BLaER1 (cell line): ENCODE measurements at regions not wholly inside any gene's neighbourhood (a gene's known extent, or its start where the extent isn't known, plus 50 kb on each side); places are given as distances from the start of the nearest gene placed in this dataset.

Source experiments
- H3K27ac ChIP-seq: shearing (Covaris generic); formaldehyde crosslinking; 2 replicates; pipeline ENCODE4 v1.8.1; 2022
- H3K27me3 ChIP-seq: shearing (Covaris generic); formaldehyde crosslinking; 2 replicates; pipeline ENCODE4 v1.8.1; 2022
- H3K36me3 ChIP-seq: shearing (Covaris generic); formaldehyde crosslinking; 2 replicates; pipeline ENCODE4 v1.8.1; 2022
- H3K4me1 ChIP-seq: shearing (Covaris generic); formaldehyde crosslinking; 2 replicates; pipeline ENCODE4 v1.8.1; 2022
- H3K4me2 ChIP-seq: shearing (Covaris generic); formaldehyde crosslinking; 2 replicates; pipeline ENCODE4 v1.8.1; 2022
- H3K4me3 ChIP-seq: shearing (Covaris generic); formaldehyde crosslinking; 2 replicates; pipeline ENCODE4 v1.8.1; 2022
- H3K9ac ChIP-seq: shearing (Covaris generic); formaldehyde crosslinking; 2 replicates; pipeline ENCODE4 v1.8.1; 2022
- H3K9me3 ChIP-seq: shearing (Covaris generic); formaldehyde crosslinking; 2 replicates; pipeline ENCODE4 v1.8.1; 2022
- H4K20me1 ChIP-seq: shearing (Covaris generic); formaldehyde crosslinking; 2 replicates; pipeline ENCODE4 v1.8.1; 2022
- Cebpa-rat ChIP-seq: shearing (Covaris generic); IDR thresholded peaks from 2 replicates; pipeline ENCODE4 v1.8.1; 2022

DNA sequence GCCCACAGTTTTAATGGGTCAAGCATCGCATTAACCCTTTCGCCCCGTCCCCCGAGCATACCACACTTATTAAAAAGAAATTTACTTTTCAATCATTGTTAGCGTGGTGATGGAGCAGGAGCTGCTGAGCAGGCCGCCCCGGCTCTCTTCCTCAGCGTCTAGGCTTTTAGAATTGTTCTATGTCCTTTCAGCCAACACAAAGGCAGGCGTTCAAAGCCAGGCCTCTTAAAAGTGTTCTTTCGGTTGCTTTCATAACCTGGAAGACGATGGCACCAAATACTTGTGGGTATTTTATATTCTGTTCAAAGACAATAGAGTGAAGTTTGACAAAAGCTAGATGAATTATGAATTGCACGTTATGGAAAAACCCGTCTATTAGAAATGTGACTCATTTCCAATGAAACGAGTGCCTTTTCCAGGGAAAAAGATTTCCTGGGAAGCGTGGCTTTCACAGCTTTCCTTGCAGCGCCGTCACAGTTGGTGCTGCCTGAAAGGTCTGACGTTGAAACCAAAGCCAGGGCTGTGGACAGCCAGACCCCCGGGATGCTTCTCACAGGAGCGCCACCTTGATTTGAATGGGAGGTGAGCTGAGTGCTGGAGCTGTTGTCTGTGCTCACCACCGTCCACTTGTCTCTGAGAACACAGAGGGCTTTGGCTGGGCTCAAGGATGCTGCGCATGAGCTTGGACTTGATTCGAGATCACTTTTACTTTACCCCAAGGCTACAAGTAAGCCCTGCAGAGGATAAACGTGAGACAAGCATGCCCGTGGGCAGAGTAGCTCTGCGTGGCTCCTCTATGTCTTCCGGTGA lies 78.8 kb downstream of the SOX1 start:
- no peak overlapping the region for H3K27ac ChIP-seq
- no peak for TF ChIP-seq Cebpa-rat
- no peak overlapping the region for H3K4me3 ChIP-seq

GRCh38 chr13:112150352-112150751 lies 83.4 kb downstream of the SOX1 start:
- TF ChIP-seq Cebpa-rat = no peak
- Histone ChIP-seq H3K4me3 (no peak overlapping the region), H3K4me2 (no peak overlapping the region), H3K36me3 (no peaks in the 10 kb centered on the region), H3K27ac (no peak overlapping the region), H3K9me3 (peaks cover 34% of the 10 kb centered on the region), H3K9ac (no peak overlapping the region), H3K4me1 (peaks cover 6% of the 10 kb centered on the region), H4K20me1 (no peaks in the 10 kb centered on the region), H3K27me3 (no peaks in the 10 kb centered on the region)

More for the DNA sequence above, 78.8 kb downstream of the SOX1 start:
- Histone ChIP-seq H3K36me3 (no peaks in the 10 kb centered on the region), H3K4me2 (no peak overlapping the region), H3K9ac (no peak overlapping the region), H3K4me1 (no peaks in the 10 kb centered on the region), H3K27me3 (no peaks in the 10 kb centered on the region), H3K9me3 (peaks cover 34% of the 10 kb centered on the region), H4K20me1 (no peaks in the 10 kb centered on the region)

GRCh38 chr13:112152846-112153245 lies 85.9 kb downstream of the SOX1 start:
- no peaks in the 10 kb centered on the region for H4K20me1 ChIP-seq
- no peaks in the 10 kb centered on the region for H3K27me3 ChIP-seq
- H3K36me3 ChIP-seq = no peaks in the 10 kb centered on the region
- H3K4me2 ChIP-seq = no peak overlapping the region
- no peak overlapping the region for H3K27ac ChIP-seq
- peaks cover 18% of the 10 kb centered on the region for H3K9me3 ChIP-seq
- H3K9ac ChIP-seq = no peak overlapping the region
- TF ChIP-seq Cebpa-rat = no peak
- H3K4me3 ChIP-seq = no peak overlapping the region
- peaks cover 6% of the 10 kb centered on the region for H3K4me1 ChIP-seq

DNA sequence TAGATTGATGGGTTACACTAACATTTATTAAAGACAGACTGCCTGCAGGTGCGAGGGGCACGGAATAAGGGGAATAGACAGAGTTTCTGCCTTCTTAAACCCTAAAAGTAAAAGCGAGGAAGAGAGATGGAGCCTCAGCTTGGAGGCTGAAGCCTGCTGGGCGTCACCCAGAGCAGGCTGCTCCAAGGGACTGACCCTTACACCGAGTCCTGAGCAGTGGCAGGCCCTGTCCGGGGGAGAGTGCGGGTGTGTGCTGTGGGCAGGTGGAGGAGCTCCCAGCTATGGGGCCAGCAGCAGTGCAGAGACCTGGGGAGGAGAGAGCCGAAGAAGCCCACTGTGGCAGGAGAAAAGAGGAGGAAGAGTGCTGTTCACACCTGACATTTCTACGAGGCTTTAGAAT lies 86.4 kb downstream of the SOX1 start:
- Histone ChIP-seq H3K27me3 (no peaks in the 10 kb centered on the region), H3K4me1 (peaks cover 6% of the 10 kb centered on the region), H3K36me3 (no peaks in the 10 kb centered on the region), H3K9ac (no peak overlapping the region), H3K4me3 (no peak overlapping the region), H3K4me2 (no peak overlapping the region), H3K9me3 (peaks cover 13% of the 10 kb centered on the region), H3K27ac (no peak overlapping the region), H4K20me1 (no peaks in the 10 kb centered on the region)
- no peak for TF ChIP-seq Cebpa-rat

DNA sequence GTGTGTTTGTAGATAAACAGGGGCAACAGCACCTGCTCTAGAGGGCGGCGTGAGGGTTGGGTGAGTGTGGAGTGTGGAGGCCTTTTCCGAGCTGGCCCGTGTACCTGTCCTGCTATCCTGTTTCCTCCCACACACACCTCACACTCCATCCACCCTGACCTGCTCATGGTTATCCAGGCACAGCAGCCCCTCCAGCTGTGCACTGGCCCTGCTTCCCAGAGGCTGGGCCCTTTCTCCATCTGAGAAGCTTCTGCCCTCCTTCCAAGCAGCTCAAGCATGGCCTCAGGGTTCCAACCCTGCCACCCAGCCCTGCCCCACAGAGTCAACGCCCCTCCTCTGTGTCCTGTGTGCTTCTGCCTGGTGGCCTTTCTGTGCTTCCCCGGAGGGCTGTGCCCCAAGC lies 86.9 kb downstream of the SOX1 start:
- no peak overlapping the region for H3K9ac ChIP-seq
- H3K4me1 ChIP-seq = peaks cover 6% of the 10 kb centered on the region
- H3K4me3 ChIP-seq = no peak overlapping the region
- H3K4me2 ChIP-seq = no peak overlapping the region
- H3K27me3 ChIP-seq = no peaks in the 10 kb centered on the region
- no peak overlapping the region for H3K27ac ChIP-seq
- peaks cover 9% of the 10 kb centered on the region for H3K9me3 ChIP-seq
- no peaks in the 10 kb centered on the region for H4K20me1 ChIP-seq
- H3K36me3 ChIP-seq = no peaks in the 10 kb centered on the region
- no peak for TF ChIP-seq Cebpa-rat

DNA sequence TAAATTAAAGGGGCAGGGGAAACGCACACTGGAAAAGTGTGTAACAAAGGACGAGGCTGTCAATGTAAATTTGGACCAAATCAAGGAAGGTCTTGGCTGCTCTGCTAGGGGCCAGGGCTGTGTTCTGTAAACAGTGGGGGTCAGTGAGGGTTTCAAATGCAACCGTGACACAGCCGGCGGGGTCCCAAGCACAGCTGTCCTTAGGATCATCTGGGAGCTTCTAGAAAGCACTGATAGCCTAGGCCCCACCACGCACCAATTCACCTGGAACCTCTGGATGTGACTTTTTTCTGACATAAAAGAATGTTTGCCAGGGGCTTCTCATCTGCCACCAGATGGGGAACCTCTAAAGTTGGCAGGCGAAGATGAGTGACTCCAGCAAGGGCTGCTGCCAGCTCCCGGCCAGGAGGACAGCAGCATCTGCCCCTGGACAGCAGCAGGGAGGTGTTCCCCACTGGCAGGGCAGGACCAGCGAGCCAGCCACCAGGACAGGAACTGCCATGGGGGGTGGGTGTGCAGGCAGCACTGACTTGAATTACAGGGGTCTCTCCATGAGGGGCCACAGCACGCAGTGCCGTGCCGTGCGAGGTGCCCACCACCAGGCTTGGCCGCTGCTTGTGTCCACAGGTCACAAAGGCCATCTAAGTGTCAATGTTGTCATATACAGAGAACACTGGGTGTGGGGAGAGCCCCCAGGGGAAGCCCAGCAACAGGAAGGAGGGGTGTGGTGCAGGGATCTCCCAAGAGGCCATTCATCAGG lies 87.5 kb downstream of the SOX1 start:
- Histone ChIP-seq H4K20me1 (no peaks in the 10 kb centered on the region), H3K27ac (no peak overlapping the region), H3K4me1 (peaks cover 10% of the 10 kb centered on the region), H3K27me3 (no peaks in the 10 kb centered on the region), H3K9ac (no peak overlapping the region), H3K4me2 (0 out of 2 replicates have a peak overlapping the region, but pooled peaks have one; percentile 16), H3K9me3 (peaks cover 5% of the 10 kb centered on the region), H3K36me3 (no peaks in the 10 kb centered on the region), H3K4me3 (no peak overlapping the region)
- no peak for TF ChIP-seq Cebpa-rat

DNA sequence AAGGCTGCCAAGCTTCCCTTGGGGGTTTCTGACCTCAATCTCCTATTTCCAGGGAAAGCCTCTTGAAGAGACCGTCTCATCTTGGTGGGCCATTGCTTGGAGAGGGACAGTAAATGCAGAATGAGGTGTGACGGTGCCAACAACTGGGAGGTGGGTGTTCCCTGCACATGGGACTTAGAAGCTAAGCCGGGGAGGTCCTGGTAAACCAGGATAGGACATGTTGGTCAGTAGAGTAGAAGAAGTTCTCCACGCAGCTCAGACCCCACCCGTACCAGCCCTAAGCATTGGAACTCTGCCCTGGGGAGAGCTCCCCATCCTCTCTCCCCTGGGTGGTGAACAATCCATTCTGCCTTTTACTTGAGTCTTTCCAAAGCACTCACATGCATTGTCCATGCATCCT lies 92.0 kb downstream of the SOX1 start:
- Histone ChIP-seq H4K20me1 (no peaks in the 10 kb centered on the region), H3K4me3 (no peak overlapping the region), H3K4me1 (peaks cover 14% of the 10 kb centered on the region), H3K4me2 (0 out of 2 replicates have a peak overlapping the region, but pooled peaks have one; percentile 12), H3K9me3 (peaks cover 2% of the 10 kb centered on the region; the same call in 1 of the 2 replicates), H3K27ac (no peak overlapping the region), H3K9ac (no peak overlapping the region), H3K27me3 (no peaks in the 10 kb centered on the region), H3K36me3 (no peaks in the 10 kb centered on the region)
- TF ChIP-seq Cebpa-rat = no peak

GRCh38 chr13:112159575-112160547 lies 92.9 kb downstream of the SOX1 start:
- Histone ChIP-seq H3K4me2 (0 out of 2 replicates have a peak overlapping the region, but pooled peaks have one; percentile 12), H3K27ac (no peak overlapping the region), H3K9ac (no peak overlapping the region)

DNA sequence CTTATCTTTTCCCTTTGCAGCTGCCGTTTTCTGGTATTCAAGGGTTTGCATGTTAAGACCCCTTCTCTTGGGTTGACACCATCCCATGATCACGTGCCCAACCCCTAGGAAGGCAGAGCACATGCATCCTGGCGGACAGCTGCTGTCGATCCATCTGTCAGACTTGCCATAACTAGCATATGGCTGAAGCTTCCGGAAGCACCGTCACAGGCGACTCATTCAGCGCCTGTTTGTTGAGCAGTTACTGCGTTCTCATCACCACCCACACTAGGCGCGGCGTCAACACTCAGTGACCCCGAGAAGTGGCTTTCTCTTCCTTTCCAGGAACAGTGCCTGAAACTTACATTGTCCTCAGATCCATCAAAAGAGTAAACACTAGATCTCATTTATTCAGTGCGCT lies 93.6 kb downstream of the SOX1 start:
- Histone ChIP-seq H3K9ac (no peak overlapping the region), H3K27me3 (no peaks in the 10 kb centered on the region), H3K4me1 (peaks cover 10% of the 10 kb centered on the region), H3K4me3 (no peak overlapping the region), H3K4me2 (no peak overlapping the region), H3K27ac (no peak overlapping the region), H3K36me3 (no peaks in the 10 kb centered on the region), H3K9me3 (peaks cover 2% of the 10 kb centered on the region; the same call in 1 of the 2 replicates), H4K20me1 (no peaks in the 10 kb centered on the region)
- no peak for TF ChIP-seq Cebpa-rat

More at GRCh38 chr13:112159575-112160547, 92.9 kb downstream of the SOX1 start:
- H3K4me3 ChIP-seq = no peak overlapping the region
- H3K27me3 ChIP-seq = no peaks in the 10 kb centered on the region
- no peaks in the 10 kb centered on the region for H3K36me3 ChIP-seq
- H3K9me3 ChIP-seq = peaks cover 2% of the 10 kb centered on the region; the same call in 1 of the 2 replicates
- peaks cover 9% of the 10 kb centered on the region for H3K4me1 ChIP-seq
- no peaks in the 10 kb centered on the region for H4K20me1 ChIP-seq
- TF ChIP-seq Cebpa-rat = no peak
